ENCODE measurements at regions not wholly inside any gene's neighbourhood (a gene's known extent, or its start where the extent isn't known, plus 50 kb on each side); places are given as distances from the start of the nearest gene placed in this dataset.

DNA sequence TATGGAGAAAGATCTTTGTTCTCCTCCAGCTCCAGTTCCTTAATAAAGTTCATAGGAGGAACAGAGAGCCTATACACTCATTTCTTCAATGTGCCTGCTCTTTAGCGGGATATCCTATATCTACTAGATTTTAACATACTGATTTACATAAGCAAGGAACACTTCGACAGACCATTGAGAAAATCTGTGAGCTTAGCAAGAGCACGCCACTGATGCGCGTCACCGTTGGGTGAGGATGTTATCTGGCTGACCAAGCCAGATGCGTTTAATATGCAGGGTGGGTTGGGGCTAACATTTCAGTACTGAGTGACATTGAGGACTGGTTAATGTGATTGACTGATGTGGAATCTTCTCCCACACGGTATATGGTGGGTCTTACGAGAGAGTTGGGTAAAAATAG lies 233.4 kb downstream of the SOX4 start:
- H3K9me1 ChIP-seq (replicated peaks; ENCODE audit: control insufficient read depth, extremely low read depth, insufficient read depth, low read length) = no peaks in the 10 kb centered on the region
- no peak for DNase-seq (ENCODE audit: low read depth, low spot score)
- intact Hi-C loops (cut with micrococcal nuclease) (no loop called here), dilution Hi-C loops (cut with MboI; ENCODE audit: extremely low pct_ligation_motif_present, low sequenced_read_pairs) (no loop called here)
- no peaks in the 10 kb centered on the region for H3K9me3 ChIP-seq (replicated peaks; ENCODE audit: control insufficient read depth, insufficient read depth, low read length)
- H3K36me3 ChIP-seq (ENCODE audit: control insufficient read depth in 2 of 2, extremely low read depth in 1 of 2, insufficient read depth in 2 of 2, low read length in 2 of 2) = no peaks in the 10 kb centered on the region
- H3K27ac ChIP-seq (ENCODE audit: insufficient read depth, low read depth, low read length) = no peak overlapping the region
- H3K4me1 ChIP-seq (ENCODE audit: control insufficient read depth, extremely low read depth, insufficient read depth, low read length) = peaks cover 27% of the 10 kb centered on the region
- FAIRE-seq = no peak
- ChIA-PET POLR2A (no interaction called here), CTCF (no interaction called here)
- H3K27me3 ChIP-seq (ENCODE audit: control insufficient read depth in 2 of 2, insufficient read depth in 2 of 2, low read length in 2 of 2) = no peaks in the 10 kb centered on the region
- H2AFZ ChIP-seq (ENCODE audit: low read depth, low read length) = no peak overlapping the region
- H3K9ac ChIP-seq (replicated peaks; ENCODE audit: extremely low read depth, insufficient read depth, low read length) = no peak overlapping the region
- H3K4me3 ChIP-seq (replicated peaks in 1 of 3; ENCODE audit: insufficient read depth in 1 of 3, low read depth in 1 of 3, low read length in 3 of 3) = no peak overlapping the region
- TF ChIP-seq EZH2 (IDR thresholded peaks at IDR 0.05; ENCODE audit: borderline replicate concordance, low read depth, low read length, severe bottlenecking) (no peak), POLR2A (IDR thresholded peaks at IDR 0.05; ENCODE audit: low read depth, low read length) (no peak)
- BruUV-seq (replicated peaks) = no TSS peak
- H4K20me1 ChIP-seq (replicated peaks; ENCODE audit: control insufficient read depth, extremely low read depth, insufficient read depth, low read length) = no peaks in the 10 kb centered on the region
- H3K79me2 ChIP-seq (ENCODE audit: control insufficient read depth, insufficient read depth, low read length) = peaks cover 2% of the 10 kb centered on the region
- no peak overlapping the region for H3K4me2 ChIP-seq (ENCODE audit: insufficient read depth, low read length)

DNA sequence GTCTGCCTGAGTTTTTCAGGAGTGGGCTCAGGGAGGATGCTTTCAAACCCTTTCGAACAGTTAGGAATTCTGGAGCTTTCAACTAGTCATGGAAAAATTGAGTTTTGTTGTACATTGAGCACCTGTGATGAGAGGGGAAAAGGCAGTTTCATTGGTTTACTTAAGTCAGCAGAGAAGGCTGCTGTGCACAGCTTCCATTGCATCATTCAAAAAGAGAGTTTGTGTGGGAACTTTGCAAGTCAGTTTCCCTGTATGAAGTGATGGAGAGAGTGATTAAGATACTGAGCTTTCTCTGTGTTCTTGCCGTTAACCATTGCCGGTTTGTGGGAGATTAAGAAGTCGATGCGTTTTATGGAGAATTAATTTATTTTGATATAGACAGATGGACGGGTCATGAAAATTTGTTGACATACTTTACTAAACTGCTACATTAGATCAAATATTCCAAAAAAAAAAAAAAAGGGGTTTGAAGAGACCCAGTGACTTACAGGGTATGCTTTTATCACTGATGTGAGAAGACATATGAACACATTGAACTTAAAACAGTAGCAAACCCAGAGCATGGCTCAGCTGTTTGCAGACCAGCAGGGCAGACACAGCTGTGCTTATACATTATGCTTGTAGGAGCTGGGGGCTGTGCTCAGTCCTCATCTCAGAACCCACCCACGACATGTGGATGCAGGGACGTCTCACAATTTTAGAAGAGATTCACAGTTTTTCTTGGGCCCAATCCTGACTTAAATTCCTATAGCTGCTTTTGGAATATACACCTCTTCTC lies 234.1 kb downstream of the SOX4 start:
- no peaks in the 10 kb centered on the region for H3K27me3 ChIP-seq (ENCODE audit: control insufficient read depth in 2 of 2, insufficient read depth in 2 of 2, low read length in 2 of 2)
- dilution Hi-C loops (cut with MboI; ENCODE audit: extremely low pct_ligation_motif_present, low sequenced_read_pairs) = no loop called here
- TF ChIP-seq JUN (IDR thresholded peaks at IDR 0.05; ENCODE audit: borderline replicate concordance, insufficient read depth, insufficient read length, low read depth) = no peak
- no peak for TF ChIP-seq MYC (IDR thresholded peaks at IDR 0.05; ENCODE audit: low read depth, low read length)
- TF ChIP-seq GATA2 (IDR thresholded peaks at IDR 0.05; ENCODE audit: insufficient read depth, insufficient read length, low read depth, low read length) = no peak
- TF ChIP-seq POLR2AphosphoS5 (IDR thresholded peaks at IDR 0.05; ENCODE audit: insufficient read depth, low read depth, low read length) = no peak
- TF ChIP-seq FOS (IDR thresholded peaks at IDR 0.05; ENCODE audit: borderline replicate concordance, insufficient read depth, low read length) = no peak
- TF ChIP-seq EZH2 (IDR thresholded peaks at IDR 0.05; ENCODE audit: borderline replicate concordance, low read depth, low read length, severe bottlenecking) = no peak
- TF ChIP-seq, protein P1, sequence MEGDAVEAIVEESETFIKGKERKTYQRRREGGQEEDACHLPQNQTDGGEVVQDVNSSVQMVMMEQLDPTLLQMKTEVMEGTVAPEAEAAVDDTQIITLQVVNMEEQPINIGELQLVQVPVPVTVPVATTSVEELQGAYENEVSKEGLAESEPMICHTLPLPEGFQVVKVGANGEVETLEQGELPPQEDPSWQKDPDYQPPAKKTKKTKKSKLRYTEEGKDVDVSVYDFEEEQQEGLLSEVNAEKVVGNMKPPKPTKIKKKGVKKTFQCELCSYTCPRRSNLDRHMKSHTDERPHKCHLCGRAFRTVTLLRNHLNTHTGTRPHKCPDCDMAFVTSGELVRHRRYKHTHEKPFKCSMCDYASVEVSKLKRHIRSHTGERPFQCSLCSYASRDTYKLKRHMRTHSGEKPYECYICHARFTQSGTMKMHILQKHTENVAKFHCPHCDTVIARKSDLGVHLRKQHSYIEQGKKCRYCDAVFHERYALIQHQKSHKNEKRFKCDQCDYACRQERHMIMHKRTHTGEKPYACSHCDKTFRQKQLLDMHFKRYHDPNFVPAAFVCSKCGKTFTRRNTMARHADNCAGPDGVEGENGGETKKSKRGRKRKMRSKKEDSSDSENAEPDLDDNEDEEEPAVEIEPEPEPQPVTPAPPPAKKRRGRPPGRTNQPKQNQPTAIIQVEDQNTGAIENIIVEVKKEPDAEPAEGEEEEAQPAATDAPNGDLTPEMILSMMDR (IDR thresholded peaks at IDR 0.05; ENCODE audit: extremely low read depth in 1 of 2, insufficient read depth in 1 of 2, low read depth in 1 of 2, low read length in 2 of 2) = no peak
- no peak for TF ChIP-seq POLR2A (IDR thresholded peaks at IDR 0.05; ENCODE audit: low read depth, low read length)
- TF ChIP-seq MAX (IDR thresholded peaks at IDR 0.05; ENCODE audit: insufficient read depth, insufficient read length) = no peak
- FAIRE-seq = no peak
- ChIA-PET CTCF (no interaction called here), POLR2A (no interaction called here)
- no peaks in the 10 kb centered on the region for H3K36me3 ChIP-seq (ENCODE audit: control insufficient read depth in 2 of 2, extremely low read depth in 1 of 2, insufficient read depth in 2 of 2, low read length in 2 of 2)
- no peaks in the 10 kb centered on the region for H4K20me1 ChIP-seq (replicated peaks; ENCODE audit: control insufficient read depth, extremely low read depth, insufficient read depth, low read length)
- no peak overlapping the region for H3K9ac ChIP-seq (replicated peaks; ENCODE audit: extremely low read depth, insufficient read depth, low read length)
- intact Hi-C loops (cut with micrococcal nuclease) = no loop called here
- no peak for DNase-seq (ENCODE audit: low read depth, low spot score)
- no peak overlapping the region for H2AFZ ChIP-seq (ENCODE audit: low read depth, low read length)
- H3K9me1 ChIP-seq (replicated peaks; ENCODE audit: control insufficient read depth, extremely low read depth, insufficient read depth, low read length) = no peaks in the 10 kb centered on the region
- H3K9me3 ChIP-seq (replicated peaks; ENCODE audit: control insufficient read depth, insufficient read depth, low read length) = no peaks in the 10 kb centered on the region
- no peak overlapping the region for H3K4me3 ChIP-seq (replicated peaks in 1 of 3; ENCODE audit: insufficient read depth in 1 of 3, low read depth in 1 of 3, low read length in 3 of 3)
- BruUV-seq (replicated peaks) = no TSS peak
- H3K4me1 ChIP-seq (ENCODE audit: control insufficient read depth, extremely low read depth, insufficient read depth, low read length) = peaks cover 25% of the 10 kb centered on the region
- H3K4me2 ChIP-seq (ENCODE audit: insufficient read depth, low read length) = no peak overlapping the region
- H3K27ac ChIP-seq (ENCODE audit: insufficient read depth, low read depth, low read length) = no peak overlapping the region
- H3K79me2 ChIP-seq (ENCODE audit: control insufficient read depth, insufficient read depth, low read length) = peaks cover 2% of the 10 kb centered on the region

All from endothelial cell of umbilical vein (primary cell).